ENCODE measurements at regions not wholly inside any gene's neighbourhood (a gene's known extent, or its start where the extent isn't known, plus 50 kb on each side); places are given as distances from the start of the nearest gene placed in this dataset.

- intact Hi-C loops (cut with DNase I) = no loop called here
- DNase-seq = no peak
- Histone ChIP-seq H3K4me3 (no peak overlapping the region), H3K36me3 (no peaks in the 10 kb centered on the region), H3K27ac (no peak overlapping the region), H3K27me3 (no peaks in the 10 kb centered on the region), H3K4me1 (ENCODE audit: insufficient read depth) (no peaks in the 10 kb centered on the region), H3K9me3 (no peaks in the 10 kb centered on the region)
- WGBS, 3 donors = 8 to 43% (median 11%) methylated on average over 1 of the region's 1 CpG
- TF ChIP-seq, protein P1, sequence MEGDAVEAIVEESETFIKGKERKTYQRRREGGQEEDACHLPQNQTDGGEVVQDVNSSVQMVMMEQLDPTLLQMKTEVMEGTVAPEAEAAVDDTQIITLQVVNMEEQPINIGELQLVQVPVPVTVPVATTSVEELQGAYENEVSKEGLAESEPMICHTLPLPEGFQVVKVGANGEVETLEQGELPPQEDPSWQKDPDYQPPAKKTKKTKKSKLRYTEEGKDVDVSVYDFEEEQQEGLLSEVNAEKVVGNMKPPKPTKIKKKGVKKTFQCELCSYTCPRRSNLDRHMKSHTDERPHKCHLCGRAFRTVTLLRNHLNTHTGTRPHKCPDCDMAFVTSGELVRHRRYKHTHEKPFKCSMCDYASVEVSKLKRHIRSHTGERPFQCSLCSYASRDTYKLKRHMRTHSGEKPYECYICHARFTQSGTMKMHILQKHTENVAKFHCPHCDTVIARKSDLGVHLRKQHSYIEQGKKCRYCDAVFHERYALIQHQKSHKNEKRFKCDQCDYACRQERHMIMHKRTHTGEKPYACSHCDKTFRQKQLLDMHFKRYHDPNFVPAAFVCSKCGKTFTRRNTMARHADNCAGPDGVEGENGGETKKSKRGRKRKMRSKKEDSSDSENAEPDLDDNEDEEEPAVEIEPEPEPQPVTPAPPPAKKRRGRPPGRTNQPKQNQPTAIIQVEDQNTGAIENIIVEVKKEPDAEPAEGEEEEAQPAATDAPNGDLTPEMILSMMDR (IDR thresholded peaks at IDR 0.05) = no peak
- TF ChIP-seq POLR2A (IDR thresholded peaks at IDR 0.05) (no peak), EP300 (IDR thresholded peaks at IDR 0.05) (no peak)
These were observed 91.9 kb upstream of the CELF4 start for GRCh38 chr18:37657493-37657892.

DNA sequence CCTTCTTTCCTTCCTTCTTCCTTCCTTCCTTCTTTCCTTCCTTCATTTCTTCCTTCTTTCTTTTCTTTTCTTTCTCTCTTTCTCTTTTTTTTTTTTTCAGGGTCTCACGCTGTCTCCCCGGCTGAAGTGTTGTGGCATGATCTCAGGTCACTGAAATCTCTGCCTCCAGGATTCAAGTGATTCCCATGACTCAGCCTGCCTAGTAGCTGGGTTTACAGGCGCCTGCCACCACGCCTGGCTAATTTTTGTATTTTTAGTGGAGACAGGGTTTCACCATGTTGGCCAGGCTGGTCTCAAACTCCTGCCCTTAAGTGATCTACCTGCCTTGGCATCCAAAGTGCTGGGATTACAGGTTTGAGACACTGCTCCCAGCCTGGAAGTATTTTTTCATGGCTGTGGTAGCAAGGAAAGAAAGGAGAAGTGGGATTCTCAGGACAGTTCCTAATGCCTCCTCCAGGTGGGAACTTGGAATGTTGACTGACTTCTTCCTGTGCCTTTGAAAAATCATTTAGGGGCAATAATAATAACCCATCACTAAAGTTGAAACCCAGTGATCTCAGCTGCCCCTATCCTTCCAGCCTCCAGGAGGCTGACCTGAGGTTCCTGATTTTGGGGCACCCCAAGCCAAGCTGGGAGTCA, 89.3 kb upstream of the CELF4 start:
- H3K4me1 ChIP-seq (ENCODE audit: insufficient read depth) = no peaks in the 10 kb centered on the region
- H3K36me3 ChIP-seq = no peaks in the 10 kb centered on the region
- TF ChIP-seq POLR2A (IDR thresholded peaks at IDR 0.05) (no peak), EP300 (IDR thresholded peaks at IDR 0.05) (no peak)
- TF ChIP-seq, protein P1 (IDR thresholded peaks at IDR 0.05) = no peak
- no peaks in the 10 kb centered on the region for H3K9me3 ChIP-seq
- no peaks in the 10 kb centered on the region for H3K27me3 ChIP-seq
- DNase-seq = no peak
- WGBS, 3 donors = 90 to 91% (median 90%) methylated on average over 4 of the region's 4 CpGs
- intact Hi-C loops (cut with DNase I) = no loop called here
- no peak overlapping the region for H3K4me3 ChIP-seq
- H3K27ac ChIP-seq = no peak overlapping the region

- Histone ChIP-seq H3K27ac (no peak overlapping the region), H3K4me3 (no peak overlapping the region), H3K4me1 (ENCODE audit: insufficient read depth) (no peaks in the 10 kb centered on the region), H3K36me3 (no peaks in the 10 kb centered on the region), H3K9me3 (no peaks in the 10 kb centered on the region), H3K27me3 (no peaks in the 10 kb centered on the region)
- DNase-seq = no peak
- WGBS, 3 donors = 39 to 48% (median 44%) methylated on average over 3 of the region's 3 CpGs
- intact Hi-C loops (cut with DNase I) = no loop called here
- TF ChIP-seq POLR2A (IDR thresholded peaks at IDR 0.05) = no peak
These were observed 88.4 kb upstream of the CELF4 start for GRCh38 chr18:37654034-37654433.

DNA sequence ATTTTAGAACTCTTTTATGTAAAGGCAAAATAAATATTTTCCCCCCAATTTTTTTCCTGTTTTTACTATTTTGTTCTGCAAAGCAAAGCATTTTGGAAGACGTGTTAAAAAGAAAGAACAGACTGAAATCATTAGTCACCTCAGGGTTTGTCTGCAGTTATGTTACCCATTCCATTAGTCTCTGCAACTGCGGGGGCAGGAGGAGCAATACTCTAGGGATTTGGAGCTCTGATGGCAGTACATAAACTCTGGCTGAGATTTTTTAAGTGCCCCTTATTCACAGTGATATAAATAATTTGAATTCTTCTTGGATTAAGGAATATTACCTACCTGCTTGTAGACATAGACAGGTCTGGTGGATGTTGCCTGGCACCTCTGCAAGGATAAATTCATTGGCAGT, 88.0 kb upstream of the CELF4 start:
- DNase-seq = no peak
- H3K4me1 ChIP-seq (ENCODE audit: insufficient read depth) = no peaks in the 10 kb centered on the region
- intact Hi-C loops (cut with DNase I) = no loop called here
- H3K4me3 ChIP-seq = no peak overlapping the region
- H3K27ac ChIP-seq = no peak overlapping the region
- no peaks in the 10 kb centered on the region for H3K9me3 ChIP-seq
- no peaks in the 10 kb centered on the region for H3K36me3 ChIP-seq
- WGBS, 3 donors = 36 to 57% (median 42%) methylated on average over 2 of the region's 2 CpGs
- H3K27me3 ChIP-seq = no peaks in the 10 kb centered on the region
- TF ChIP-seq POLR2A (IDR thresholded peaks at IDR 0.05) (no peak), EP300 (IDR thresholded peaks at IDR 0.05) (no peak)
- TF ChIP-seq, protein P1 (IDR thresholded peaks at IDR 0.05) = no peak

DNA sequence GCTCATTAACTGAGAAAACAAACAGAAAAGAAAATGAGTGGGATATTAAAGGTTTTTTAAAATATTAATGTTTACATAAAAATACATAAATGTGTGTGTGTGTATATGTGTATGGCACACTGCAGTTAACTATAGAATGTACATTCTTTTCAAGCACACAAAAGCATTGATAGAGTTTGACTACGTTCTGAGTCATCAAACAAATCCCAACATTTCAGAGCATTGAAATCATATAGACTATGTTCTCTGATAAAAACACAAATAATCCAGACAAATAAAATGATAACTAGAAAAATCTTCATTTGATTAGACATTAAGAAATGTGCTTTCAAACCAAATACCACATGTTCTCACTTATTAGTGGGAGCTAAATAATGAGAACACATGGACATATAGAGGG, 84.3 kb upstream of the CELF4 start:
- intact Hi-C loops (cut with DNase I) = no loop called here
- no peak overlapping the region for H3K4me3 ChIP-seq
- no peak overlapping the region for H3K27ac ChIP-seq
- H3K4me1 ChIP-seq (ENCODE audit: insufficient read depth) = no peaks in the 10 kb centered on the region
- 79 to 82% (median 81%) methylated on average over 1 of the region's 1 CpG for WGBS, 3 donors
- H3K36me3 ChIP-seq = no peaks in the 10 kb centered on the region
- TF ChIP-seq EP300 (IDR thresholded peaks at IDR 0.05) = no peak
- TF ChIP-seq, protein P1 (IDR thresholded peaks at IDR 0.05) = no peak
- no peak for TF ChIP-seq POLR2A (IDR thresholded peaks at IDR 0.05)
- no peaks in the 10 kb centered on the region for H3K9me3 ChIP-seq
- no peak for DNase-seq
- H3K27me3 ChIP-seq = no peaks in the 10 kb centered on the region

Data from ovary (tissue), 7 donors.